HG03354 (cell line): ENCODE measurements at regions not wholly inside any gene's neighbourhood (a gene's known extent, or its start where the extent isn't known, plus 50 kb on each side); places are given as distances from the start of the nearest gene placed in this dataset.

Experiments used
- ATAC-seq: cut with Tn5 transposase; IDR thresholded peaks from one replicate; pipeline ENCODE4 v1.9.1; 2021; ENCODE audit warnings: mild to moderate bottlenecking; ENCODE audit not compliant: unreplicated experiment, poor library complexity, severe bottlenecking

- ATAC-seq = peak; percentile 95
These were observed 222.5 kb upstream of the GRIP1 start for GRCh38 chr12:66901138-66901932.

DNA sequence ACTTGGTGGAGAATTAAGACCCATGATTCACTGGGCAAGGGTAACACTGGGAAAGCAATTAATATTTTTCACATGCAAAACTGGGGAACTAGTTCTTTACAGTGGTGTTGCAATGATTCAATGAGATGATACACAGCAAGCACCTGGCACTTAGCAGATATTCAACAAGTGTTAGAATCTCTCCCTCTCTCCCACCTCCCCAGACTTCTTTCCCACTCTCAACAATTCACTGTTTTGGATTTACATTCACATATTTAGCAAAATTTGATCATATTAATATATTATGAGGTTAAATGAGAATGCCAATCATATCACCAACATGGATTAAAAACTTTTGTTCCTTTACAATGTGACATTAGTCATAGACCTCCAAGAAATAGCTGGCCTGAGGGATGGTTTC is 223.1 kb upstream of the GRIP1 start:
- no peak for ATAC-seq

GRCh38 chr12:66903782-66904396 is 225.0 kb upstream of the GRIP1 start:
- ATAC-seq = no peak

DNA sequence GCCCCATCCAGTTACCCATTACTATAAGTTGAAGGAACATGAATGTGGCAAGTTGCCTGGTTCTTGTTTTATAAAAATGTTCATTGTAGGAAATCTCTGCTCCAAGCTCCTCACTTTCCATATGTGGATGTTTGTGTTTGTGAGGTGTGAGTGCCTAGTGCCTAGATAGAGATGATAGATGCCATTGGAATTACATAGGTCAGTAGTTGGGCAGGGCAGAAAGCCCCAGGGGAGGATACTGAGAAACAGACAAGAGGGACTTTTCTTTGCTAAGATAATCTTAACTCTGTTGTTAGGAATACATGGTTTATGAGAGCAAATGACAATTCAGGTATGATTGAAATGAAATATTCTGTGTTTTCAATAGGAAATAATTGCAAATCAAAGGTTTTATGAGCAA is 226.3 kb upstream of the GRIP1 start:
- ATAC-seq = no peak

- no peak for ATAC-seq
These were observed 231.6 kb upstream of the GRIP1 start for GRCh38 chr12:66910366-66910974.

- no peak for ATAC-seq
These were observed 236.5 kb upstream of the GRIP1 start for GRCh38 chr12:66915306-66915904.

GRCh38 chr12:66916189-66916588 is 237.3 kb upstream of the GRIP1 start:
- no peak for ATAC-seq

DNA sequence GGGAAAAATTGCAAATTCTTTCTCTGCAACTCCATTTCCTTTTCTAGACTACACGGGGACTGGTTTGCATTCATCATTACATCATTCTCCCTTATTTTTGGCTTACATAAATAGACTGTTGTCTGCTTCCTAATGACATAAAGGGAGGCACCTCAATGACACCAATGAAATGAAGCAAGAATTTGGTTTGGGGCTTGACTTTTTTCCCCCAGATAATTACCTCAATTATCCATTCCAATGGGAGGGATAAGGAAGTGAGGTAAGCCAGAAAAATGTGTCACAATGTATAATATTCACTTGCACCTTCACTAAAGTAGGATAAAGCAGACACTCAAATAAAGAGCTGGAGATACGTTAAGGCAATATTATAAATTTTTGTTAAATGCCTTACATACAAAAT is 240.6 kb upstream of the GRIP1 start:
- ATAC-seq = no peak

DNA sequence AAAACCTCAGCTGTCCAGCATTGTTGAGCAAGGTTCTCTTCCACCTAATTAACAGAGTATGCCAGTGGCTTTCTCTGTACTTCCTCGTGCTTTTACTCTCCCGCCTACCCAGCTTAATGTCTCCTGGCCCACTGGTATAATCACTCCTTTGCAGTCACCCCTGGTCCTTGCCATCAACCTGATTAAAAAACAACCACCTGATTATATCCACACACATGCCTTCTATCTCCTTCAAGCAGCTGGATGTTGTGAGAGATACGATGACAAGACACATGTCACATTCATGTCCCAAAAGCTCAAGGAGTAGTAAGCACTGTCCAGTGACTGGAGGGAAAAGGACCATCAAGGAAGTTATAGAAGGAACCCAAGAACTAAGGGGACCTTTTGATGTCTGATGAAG is 241.3 kb upstream of the GRIP1 start:
- ATAC-seq = no peak

- ATAC-seq = no peak
These were observed 242.3 kb upstream of the GRIP1 start for GRCh38 chr12:66921151-66921550.

DNA sequence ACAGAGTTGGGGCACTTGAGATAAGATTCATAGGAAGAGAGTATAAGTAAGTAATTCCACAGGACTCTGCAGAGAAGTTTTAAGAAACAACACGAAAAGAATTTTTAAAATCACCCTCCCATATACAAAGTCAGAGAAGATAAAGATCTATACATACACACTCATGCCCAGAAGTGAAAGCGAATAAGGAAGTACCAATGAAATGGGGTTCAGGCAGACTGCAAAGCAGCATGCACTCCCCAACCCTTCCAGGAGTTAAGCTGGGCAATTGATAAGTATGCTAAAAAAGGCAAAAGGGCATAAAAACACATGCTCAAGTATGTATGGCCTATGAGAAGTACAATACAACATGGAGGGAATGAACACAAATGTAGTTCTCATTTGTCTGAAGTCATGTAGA is 246.2 kb upstream of the GRIP1 start:
- no peak for ATAC-seq

DNA sequence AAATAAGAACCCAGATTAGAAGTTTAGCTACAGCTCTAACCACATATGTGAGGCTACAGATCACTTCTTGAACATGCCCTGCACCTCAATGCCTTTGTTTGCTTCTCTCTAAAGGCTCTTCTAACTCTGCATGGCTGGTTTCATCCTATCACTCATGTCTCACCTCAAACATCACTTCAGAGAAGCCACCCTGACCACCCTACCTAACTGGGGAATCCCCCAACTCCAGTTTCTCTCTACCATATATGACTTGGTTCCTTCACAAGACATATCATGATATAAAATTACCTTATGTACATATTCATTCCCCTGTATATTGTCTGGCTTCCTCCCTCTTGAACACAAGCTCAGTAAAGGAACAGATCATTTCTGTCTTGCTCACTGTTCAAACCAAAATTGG is 250.2 kb upstream of the GRIP1 start:
- ATAC-seq = no peak

GRCh38 chr12:66931091-66931490 is 252.2 kb upstream of the GRIP1 start:
- ATAC-seq = no peak

DNA sequence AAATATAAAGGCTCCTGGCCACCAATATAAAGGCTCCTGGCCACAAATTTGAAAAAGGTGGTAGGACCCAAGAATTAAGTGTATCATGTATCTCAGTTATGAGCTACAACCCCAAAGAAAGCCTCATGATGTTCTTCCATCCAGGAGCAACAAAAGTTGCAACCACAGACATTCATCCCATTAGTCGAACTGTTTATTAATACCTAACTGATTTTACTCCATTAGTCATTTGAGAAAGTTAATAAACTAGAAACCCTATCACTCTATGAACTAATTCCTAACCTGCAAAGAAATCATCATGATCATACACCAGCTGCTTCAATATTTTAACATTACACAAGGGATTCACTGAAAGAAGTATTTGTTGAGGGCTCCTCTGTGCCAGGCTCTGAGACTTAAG is 253.2 kb upstream of the GRIP1 start:
- ATAC-seq = no peak

DNA sequence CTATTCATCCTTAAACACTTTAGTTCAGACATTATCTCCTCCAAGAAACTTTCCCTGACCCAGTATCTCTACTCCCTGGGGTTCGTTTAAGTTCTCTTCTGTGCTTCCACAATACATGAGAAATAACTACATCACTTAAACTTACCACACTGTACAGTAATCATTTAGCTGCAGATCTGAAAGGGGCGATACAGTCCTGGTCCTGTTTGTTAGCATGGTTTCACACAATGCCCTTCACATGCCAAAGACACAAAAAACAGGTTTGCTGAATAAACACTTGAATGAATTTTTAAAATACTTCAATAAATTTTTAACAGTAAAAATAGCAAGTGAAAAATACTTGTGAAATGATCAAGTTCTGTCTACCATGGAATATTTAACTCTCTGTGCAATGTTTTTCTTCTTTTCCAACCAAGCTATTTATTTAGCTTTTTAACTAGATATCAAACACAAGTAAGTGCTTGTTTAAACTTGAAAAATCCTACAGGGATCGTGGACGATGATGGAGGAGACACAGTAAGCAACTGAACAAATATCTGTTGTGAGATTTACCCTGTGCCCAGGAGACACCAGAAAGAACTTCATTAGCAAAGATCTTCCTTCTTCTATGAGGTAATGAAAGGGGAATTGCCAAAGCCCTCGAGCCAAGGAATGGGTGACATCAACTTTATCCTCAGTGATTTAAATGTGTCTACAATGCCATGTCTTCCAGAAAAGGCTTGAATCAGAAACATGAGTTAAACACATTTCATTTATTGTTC is 255.6 kb upstream of the GRIP1 start:
- no peak for ATAC-seq

- ATAC-seq = no peak
These were observed 262.3 kb upstream of the GRIP1 start for GRCh38 chr12:66941150-66941549.

- no peak for ATAC-seq
These were observed 264.0 kb upstream of the GRIP1 start for GRCh38 chr12:66942741-66943465.

- no peak for ATAC-seq
These were observed 265.5 kb upstream of the GRIP1 start for GRCh38 chr12:66944365-66944764.

- ATAC-seq = no peak
These were observed 266.4 kb upstream of the GRIP1 start for GRCh38 chr12:66945189-66945817.
